Calu3 (cell line): ENCODE measurements at regions not wholly inside any gene's neighbourhood (a gene's known extent, or its start where the extent isn't known, plus 50 kb on each side); places are given as distances from the start of the nearest gene placed in this dataset.

Experiments
- BruUV-seq: library from RNA; stranded (reverse); fragments of 400-500 nt; replicated peaks from 2 replicates; lab custom pipeline; 2021; lab: Mats Ljungman, UMichigan
- CTCF ChIA-PET: fragments of 300-600 bp; sonication (Branson Sonifier 250); formaldehyde crosslinking; loops from one replicate; lab custom pipeline; 2022; ENCODE audit warnings: antibody characterized with exemption; lab: Charles Lee
- DNase-seq: peaks from one replicate; pipeline ENCODE4 v3.0.0; 2022
- H3K27ac Mint-ChIP-seq: one replicate; pipeline ENCODE4 v1.8.0; 2022; ENCODE audit warnings: mixed read lengths; ENCODE audit not compliant: unreplicated experiment
- H3K27me3 Mint-ChIP-seq: one replicate; pipeline ENCODE4 v1.8.0; 2022; ENCODE audit warnings: mixed read lengths; ENCODE audit not compliant: unreplicated experiment
- H3K36me3 Mint-ChIP-seq: one replicate; pipeline ENCODE4 v1.8.0; 2022; ENCODE audit warnings: mild to moderate bottlenecking, moderate library complexity, mixed read lengths; ENCODE audit not compliant: insufficient read depth, unreplicated experiment
- H3K4me1 Mint-ChIP-seq: one replicate; pipeline ENCODE4 v1.8.0; 2022; ENCODE audit warnings: mild to moderate bottlenecking, low read depth, mixed read lengths; ENCODE audit not compliant: unreplicated experiment
- H3K4me3 Mint-ChIP-seq: one replicate; pipeline ENCODE4 v1.8.0; 2022; ENCODE audit warnings: mild to moderate bottlenecking, low read depth, moderate library complexity, mixed read lengths; ENCODE audit not compliant: unreplicated experiment
- H3K9me3 Mint-ChIP-seq: one replicate; pipeline ENCODE4 v1.8.0; 2022; ENCODE audit warnings: low read depth, mixed read lengths; ENCODE audit not compliant: unreplicated experiment
- CTCF ChIP-seq: fragments of 200-600 bp; IDR thresholded peaks from one replicate; pipeline ENCODE4 v1.8.0; 2022; ENCODE audit warnings: antibody characterized with exemption; ENCODE audit not compliant: unreplicated experiment
- intact Hi-C: fragments of 100-400 bp; cut with micrococcal nuclease; formaldehyde crosslinking; loops from one replicate; pipeline ENCODE4 v1.10.0; 2022; ENCODE audit not compliant: unreplicated experiment

GRCh38 chr11:71114124-71114851, 138.1 kb downstream of the SHANK2 start:
- no peaks in the 10 kb centered on the region for H3K4me1 Mint-ChIP-seq
- peaks cover 26% of the 10 kb centered on the region for H3K36me3 Mint-ChIP-seq
- CTCF ChIA-PET, result no interaction called here

GRCh38 chr11:71112990-71113389, 139.4 kb downstream of the SHANK2 start:
- Mint-ChIP-seq H3K9me3 (no peaks in the 10 kb centered on the region), H3K4me1 (no peaks in the 10 kb centered on the region), H3K27me3 (no peaks in the 10 kb centered on the region), H3K4me3 (no peak overlapping the region), H3K27ac (no peak overlapping the region), H3K36me3 (peaks cover 30% of the 10 kb centered on the region)
- BruUV-seq, result no TSS peak
- no peak for TF ChIP-seq CTCF
- intact Hi-C loops, result no loop called here
- DNase-seq, result no peak
- CTCF ChIA-PET, result no interaction called here

More at GRCh38 chr11:71114124-71114851, 138.1 kb downstream of the SHANK2 start:
- no peaks in the 10 kb centered on the region for H3K27me3 Mint-ChIP-seq
- H3K4me3 Mint-ChIP-seq, result no peak overlapping the region
- BruUV-seq, result no TSS peak
- no peaks in the 10 kb centered on the region for H3K9me3 Mint-ChIP-seq
- TF ChIP-seq CTCF, result no peak
- DNase-seq, result no peak
- intact Hi-C loops, result no loop called here
- H3K27ac Mint-ChIP-seq, result no peak overlapping the region

- no TSS peak for BruUV-seq
- no peak for TF ChIP-seq CTCF
- DNase-seq, result no peak
- Mint-ChIP-seq H3K4me1 (no peaks in the 10 kb centered on the region), H3K9me3 (no peaks in the 10 kb centered on the region), H3K27ac (no peak overlapping the region), H3K27me3 (no peaks in the 10 kb centered on the region), H3K4me3 (no peak overlapping the region), H3K36me3 (peaks cover 34% of the 10 kb centered on the region)
- CTCF ChIA-PET, result no interaction called here
- intact Hi-C loops, result no loop called here
Observed at GRCh38 chr11:71112454-71112853, 139.9 kb downstream of the SHANK2 start.

GRCh38 chr11:71109586-71109985, 142.8 kb downstream of the SHANK2 start:
- H3K27me3 Mint-ChIP-seq, result no peaks in the 10 kb centered on the region
- H3K36me3 Mint-ChIP-seq, result peaks cover 27% of the 10 kb centered on the region
- CTCF ChIA-PET, result no interaction called here
- no peaks in the 10 kb centered on the region for H3K9me3 Mint-ChIP-seq
- no peak overlapping the region for H3K4me3 Mint-ChIP-seq
- no peak overlapping the region for H3K27ac Mint-ChIP-seq
- no peaks in the 10 kb centered on the region for H3K4me1 Mint-ChIP-seq
- BruUV-seq, result no TSS peak
- DNase-seq, result no peak
- TF ChIP-seq CTCF, result no peak
- intact Hi-C loops, result no loop called here
